ENCODE measurements at regions not wholly inside any gene's neighbourhood (a gene's known extent, or its start where the extent isn't known, plus 50 kb on each side); places are given as distances from the start of the nearest gene placed in this dataset.

- TF ChIP-seq, protein P1, sequence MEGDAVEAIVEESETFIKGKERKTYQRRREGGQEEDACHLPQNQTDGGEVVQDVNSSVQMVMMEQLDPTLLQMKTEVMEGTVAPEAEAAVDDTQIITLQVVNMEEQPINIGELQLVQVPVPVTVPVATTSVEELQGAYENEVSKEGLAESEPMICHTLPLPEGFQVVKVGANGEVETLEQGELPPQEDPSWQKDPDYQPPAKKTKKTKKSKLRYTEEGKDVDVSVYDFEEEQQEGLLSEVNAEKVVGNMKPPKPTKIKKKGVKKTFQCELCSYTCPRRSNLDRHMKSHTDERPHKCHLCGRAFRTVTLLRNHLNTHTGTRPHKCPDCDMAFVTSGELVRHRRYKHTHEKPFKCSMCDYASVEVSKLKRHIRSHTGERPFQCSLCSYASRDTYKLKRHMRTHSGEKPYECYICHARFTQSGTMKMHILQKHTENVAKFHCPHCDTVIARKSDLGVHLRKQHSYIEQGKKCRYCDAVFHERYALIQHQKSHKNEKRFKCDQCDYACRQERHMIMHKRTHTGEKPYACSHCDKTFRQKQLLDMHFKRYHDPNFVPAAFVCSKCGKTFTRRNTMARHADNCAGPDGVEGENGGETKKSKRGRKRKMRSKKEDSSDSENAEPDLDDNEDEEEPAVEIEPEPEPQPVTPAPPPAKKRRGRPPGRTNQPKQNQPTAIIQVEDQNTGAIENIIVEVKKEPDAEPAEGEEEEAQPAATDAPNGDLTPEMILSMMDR (IDR thresholded peaks at IDR 0.05; ENCODE audit: extremely low read depth in 1 of 2, insufficient read depth in 1 of 2, low read depth in 1 of 2, low read length in 2 of 2), result no peak
- TF ChIP-seq POLR2A (IDR thresholded peaks at IDR 0.05; ENCODE audit: low read depth, low read length) (no peak), EZH2 (IDR thresholded peaks at IDR 0.05; ENCODE audit: borderline replicate concordance, low read depth, low read length, severe bottlenecking) (no peak)
These were observed 1499.0 kb downstream of the EFNA5 start for GRCh38 chr5:106171708-106172107.

Data from endothelial cell of umbilical vein (primary cell).